ENCODE measurements at regions not wholly inside any gene's neighbourhood (a gene's known extent, or its start where the extent isn't known, plus 50 kb on each side); places are given as distances from the start of the nearest gene placed in this dataset.

DNA sequence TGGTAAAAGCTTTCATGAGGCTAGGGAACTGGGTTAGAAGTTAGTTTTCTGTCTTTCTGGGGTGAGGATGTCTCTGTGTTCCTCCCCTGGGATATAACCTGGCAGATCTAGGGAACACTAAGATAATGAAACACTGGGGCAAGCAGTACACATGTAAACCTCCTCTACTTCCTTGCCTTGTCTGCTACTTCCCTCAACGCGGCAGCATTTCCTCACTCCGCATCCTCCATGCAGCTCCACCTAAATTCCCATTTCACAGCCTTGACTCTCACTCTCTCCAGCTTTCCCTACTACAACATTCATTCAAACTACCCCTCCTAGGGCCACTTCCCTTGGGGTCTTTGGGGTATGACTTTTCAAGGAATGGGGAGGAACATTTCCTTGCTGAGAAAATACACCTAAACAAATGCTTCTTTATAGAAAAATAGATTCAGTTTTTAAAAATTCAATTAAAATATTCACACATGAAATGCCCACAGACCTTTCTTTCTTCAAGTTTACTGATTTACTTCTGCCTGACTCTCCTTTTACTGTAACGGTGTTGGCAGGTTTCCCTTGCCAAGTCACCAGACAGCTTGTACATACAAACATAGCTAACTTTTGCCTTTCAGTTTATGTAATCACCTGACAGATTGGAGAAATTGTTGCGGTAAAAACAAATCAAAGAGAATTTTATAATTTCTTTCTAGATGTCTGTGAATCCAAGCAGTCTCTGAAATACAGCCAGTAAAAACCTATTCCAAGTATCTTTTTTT lies 90.1 kb downstream of the TNFSF18 start:
- H3K4me3 ChIP-seq (ENCODE audit: low read depth, low read length) = no peak overlapping the region
- peak; percentile 70 for DNase-seq (ENCODE audit: low read depth)
- TF ChIP-seq, protein P1, sequence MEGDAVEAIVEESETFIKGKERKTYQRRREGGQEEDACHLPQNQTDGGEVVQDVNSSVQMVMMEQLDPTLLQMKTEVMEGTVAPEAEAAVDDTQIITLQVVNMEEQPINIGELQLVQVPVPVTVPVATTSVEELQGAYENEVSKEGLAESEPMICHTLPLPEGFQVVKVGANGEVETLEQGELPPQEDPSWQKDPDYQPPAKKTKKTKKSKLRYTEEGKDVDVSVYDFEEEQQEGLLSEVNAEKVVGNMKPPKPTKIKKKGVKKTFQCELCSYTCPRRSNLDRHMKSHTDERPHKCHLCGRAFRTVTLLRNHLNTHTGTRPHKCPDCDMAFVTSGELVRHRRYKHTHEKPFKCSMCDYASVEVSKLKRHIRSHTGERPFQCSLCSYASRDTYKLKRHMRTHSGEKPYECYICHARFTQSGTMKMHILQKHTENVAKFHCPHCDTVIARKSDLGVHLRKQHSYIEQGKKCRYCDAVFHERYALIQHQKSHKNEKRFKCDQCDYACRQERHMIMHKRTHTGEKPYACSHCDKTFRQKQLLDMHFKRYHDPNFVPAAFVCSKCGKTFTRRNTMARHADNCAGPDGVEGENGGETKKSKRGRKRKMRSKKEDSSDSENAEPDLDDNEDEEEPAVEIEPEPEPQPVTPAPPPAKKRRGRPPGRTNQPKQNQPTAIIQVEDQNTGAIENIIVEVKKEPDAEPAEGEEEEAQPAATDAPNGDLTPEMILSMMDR (conservative IDR thresholded peaks at IDR 0.05; ENCODE audit: low read depth, low read length) = peak; percentile 53

DNA sequence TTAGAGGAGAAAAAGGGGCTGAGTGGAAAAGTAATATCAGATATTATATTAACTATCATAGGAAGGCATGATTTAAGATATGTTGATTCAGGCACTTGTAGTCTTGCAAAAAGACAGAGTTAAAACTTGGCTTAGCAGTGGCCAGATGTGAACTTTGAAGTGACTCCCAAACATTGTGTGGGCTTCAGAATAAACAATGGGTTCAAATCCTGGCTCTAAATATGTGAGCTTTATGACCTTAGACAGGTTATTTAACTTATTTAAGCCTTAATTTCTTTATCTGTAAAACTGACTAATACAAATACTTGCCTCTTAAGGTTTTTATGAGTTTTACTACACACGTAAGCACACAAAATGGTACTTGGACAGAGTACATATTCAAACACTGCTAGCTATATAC lies 85.9 kb downstream of the TNFSF18 start:
- TF ChIP-seq, protein P1 (conservative IDR thresholded peaks at IDR 0.05; ENCODE audit: low read depth, low read length) = no peak
- H3K4me3 ChIP-seq (ENCODE audit: low read depth, low read length) = no peak overlapping the region
- DNase-seq (ENCODE audit: low read depth) = no peak

DNA sequence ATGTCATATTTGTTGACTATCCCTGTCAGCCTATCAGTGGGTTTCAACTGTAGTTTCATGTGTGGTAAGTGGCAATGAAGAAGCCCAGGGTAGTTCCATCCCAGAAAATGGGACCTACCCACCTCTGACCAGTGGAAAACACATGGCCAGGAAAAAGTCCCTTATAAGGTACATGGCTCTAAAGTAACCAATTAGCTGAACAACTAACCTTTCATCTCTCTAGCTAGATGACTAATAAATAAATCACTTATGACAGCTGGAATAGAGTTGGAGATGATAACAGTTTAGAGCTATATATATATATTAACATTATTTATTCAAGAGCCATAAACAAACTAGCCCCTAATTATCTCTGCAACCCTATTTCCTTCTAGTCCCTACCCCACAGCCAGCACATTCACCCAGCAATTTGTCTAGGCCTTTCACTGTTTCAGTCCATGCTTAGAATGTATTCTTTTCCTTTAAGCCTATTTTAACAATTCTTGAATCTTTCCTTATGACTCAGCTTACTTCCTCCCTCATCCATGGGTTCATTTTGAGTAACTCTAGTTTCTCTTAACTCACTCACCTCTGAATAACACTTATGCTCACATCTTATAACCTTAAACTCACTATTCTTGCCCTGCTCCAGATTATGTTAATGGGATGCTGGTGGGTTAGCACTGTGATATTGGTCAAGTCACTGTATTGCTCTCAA lies 83.7 kb downstream of the TNFSF18 start:
- no peak overlapping the region for H3K4me3 ChIP-seq (ENCODE audit: low read depth, low read length)
- DNase-seq (ENCODE audit: low read depth) = no peak
- TF ChIP-seq, protein P1 (conservative IDR thresholded peaks at IDR 0.05; ENCODE audit: low read depth, low read length) = no peak

DNA sequence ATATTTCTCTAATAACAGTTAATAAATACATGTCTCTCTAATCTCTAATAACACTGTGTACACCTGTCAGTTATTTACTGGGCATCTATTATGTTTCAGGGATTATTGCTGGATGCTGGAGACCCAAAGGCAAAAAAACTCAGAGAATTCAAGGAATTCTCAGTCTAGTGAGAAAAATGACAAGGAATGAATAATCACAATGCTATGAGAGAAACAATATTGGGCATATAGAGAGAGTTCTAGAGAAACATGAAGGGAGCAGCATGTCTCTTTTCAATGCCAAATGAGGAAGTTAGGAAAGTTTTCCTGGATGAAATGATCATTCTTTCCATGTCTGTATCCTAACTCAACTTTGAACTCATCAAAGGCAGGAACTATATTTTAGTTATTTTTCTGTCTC lies 82.8 kb downstream of the TNFSF18 start:
- no peak for DNase-seq (ENCODE audit: low read depth)
- no peak overlapping the region for H3K4me3 ChIP-seq (ENCODE audit: low read depth, low read length)

DNA sequence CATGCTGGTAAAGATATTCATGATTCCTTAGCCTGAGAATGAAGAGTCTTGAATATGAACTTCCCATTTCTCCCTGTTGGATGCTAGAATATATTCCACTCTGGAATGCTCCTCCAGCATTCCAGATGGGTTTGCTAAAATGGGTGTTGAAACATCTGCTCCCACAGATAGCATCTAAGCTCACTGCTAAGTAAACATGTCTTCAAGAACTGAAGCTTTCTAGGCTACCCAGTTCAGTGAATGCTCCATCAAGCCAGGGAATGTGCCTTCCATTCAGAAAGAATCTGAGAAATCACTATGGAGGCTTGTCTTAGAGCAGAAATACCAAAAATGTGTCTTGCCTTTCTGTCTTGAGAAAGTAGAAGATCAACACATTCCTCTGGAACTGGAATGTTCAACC lies 81.1 kb downstream of the TNFSF18 start:
- TF ChIP-seq, protein P1 (conservative IDR thresholded peaks at IDR 0.05; ENCODE audit: low read depth, low read length) = no peak
- no peak for DNase-seq (ENCODE audit: low read depth)
- H3K4me3 ChIP-seq (ENCODE audit: low read depth, low read length) = no peak overlapping the region

More for the DNA sequence above, 82.8 kb downstream of the TNFSF18 start:
- TF ChIP-seq, protein P1 (conservative IDR thresholded peaks at IDR 0.05; ENCODE audit: low read depth, low read length) = no peak

DNA sequence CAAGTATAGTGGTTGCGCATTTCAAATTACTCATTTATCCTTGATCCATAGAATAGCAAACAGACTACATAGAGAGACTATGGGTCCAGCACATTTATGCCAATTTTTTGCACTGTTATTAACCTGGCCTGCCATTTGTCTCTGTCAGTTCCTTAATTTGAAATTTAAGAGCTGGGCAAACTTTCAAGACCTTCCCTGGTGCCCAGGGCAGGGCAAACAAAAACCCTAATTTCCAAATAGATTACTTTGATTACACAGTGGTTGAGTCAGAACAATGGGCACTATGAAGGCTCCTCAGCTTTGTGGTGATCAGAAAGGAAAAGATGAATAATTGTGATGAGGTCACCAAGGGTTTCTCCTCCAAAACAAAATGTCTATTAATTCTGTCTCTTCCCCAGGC lies 80.6 kb downstream of the TNFSF18 start:
- H3K4me3 ChIP-seq (ENCODE audit: low read depth, low read length) = no peak overlapping the region
- no peak for DNase-seq (ENCODE audit: low read depth)
- TF ChIP-seq, protein P1 (conservative IDR thresholded peaks at IDR 0.05; ENCODE audit: low read depth, low read length) = no peak
